T-helper 1 cell treated with Interleukin-12 subunit alpha and Interleukin-12 subunit beta and Interleukin-4 antibody, amounts not matched to agents 30 μg/mL and 1 μg/mL, for 36 hours (primary cell): ENCODE measurements at regions not wholly inside any gene's neighbourhood (a gene's known extent, or its start where the extent isn't known, plus 50 kb on each side); places are given as distances from the start of the nearest gene placed in this dataset.
A peak's percentile ranks its signal among the peaks of the same experiment; 100 is the strongest.

ENCODE experiments used
- H3K27ac Mint-ChIP-seq: one replicate; pipeline ENCODE4 v1.8.0; 2021; ENCODE audit warnings: mild to moderate bottlenecking, mixed read lengths
- H3K27me3 Mint-ChIP-seq: one replicate; pipeline ENCODE4 v1.8.0; 2021; ENCODE audit warnings: low read depth, mixed read lengths
- H3K36me3 Mint-ChIP-seq: one replicate; pipeline ENCODE4 v1.8.0; 2021; ENCODE audit warnings: low read depth, mixed read lengths
- H3K4me1 Mint-ChIP-seq: one replicate; pipeline ENCODE4 v1.8.0; 2021; ENCODE audit warnings: low read depth, mixed read lengths
- H3K4me3 Mint-ChIP-seq: one replicate; pipeline ENCODE4 v1.8.0; 2021; ENCODE audit warnings: mild to moderate bottlenecking, moderate library complexity, mixed read lengths
- H3K9me3 Mint-ChIP-seq: one replicate; pipeline ENCODE4 v1.8.0; 2021; ENCODE audit warnings: mixed read lengths

DNA sequence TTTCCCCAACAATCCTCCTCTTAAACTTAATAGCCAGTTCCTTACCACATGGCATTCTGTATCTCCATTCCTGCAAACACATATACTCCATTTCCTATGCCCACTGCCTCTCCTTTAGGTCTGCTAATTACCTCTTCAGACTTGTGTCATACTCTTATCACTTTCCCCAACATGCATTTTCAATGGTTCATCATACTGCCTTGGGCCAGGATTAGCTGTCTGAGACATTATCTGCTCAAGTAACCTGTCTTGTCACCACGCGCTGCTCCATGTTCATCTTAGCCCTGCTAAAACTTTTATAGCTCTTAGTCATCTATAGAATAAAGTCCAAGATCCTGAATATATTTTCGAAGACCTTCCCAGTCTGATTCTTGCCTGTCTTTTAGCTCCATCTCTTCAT is 224.1 kb upstream of the GK2 start:
- Mint-ChIP-seq H3K27me3 (no peaks in the 10 kb centered on the region), H3K27ac (no peak overlapping the region), H3K36me3 (no peaks in the 10 kb centered on the region), H3K9me3 (no peaks in the 10 kb centered on the region), H3K4me1 (no peaks in the 10 kb centered on the region), H3K4me3 (no peak overlapping the region)

DNA sequence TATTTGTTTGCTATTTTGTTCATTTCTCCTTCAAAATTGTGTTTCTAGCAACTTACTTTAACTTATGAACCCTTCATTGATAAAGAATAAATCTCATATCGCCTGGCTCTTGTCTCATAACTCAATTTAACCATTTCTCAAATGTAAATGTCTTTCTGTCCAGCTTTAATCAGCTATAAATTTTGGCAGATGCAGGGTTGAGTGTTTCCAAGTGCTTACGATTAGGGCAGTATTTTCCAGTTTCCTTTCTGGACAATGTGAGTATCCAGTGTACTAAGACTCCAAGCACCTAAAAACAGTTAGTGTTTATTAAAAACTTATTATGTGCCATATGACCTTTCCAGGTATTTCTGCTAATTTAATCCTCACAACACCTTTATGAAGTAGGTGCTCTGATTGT is 218.6 kb upstream of the GK2 start:
- Mint-ChIP-seq H3K4me1 (no peaks in the 10 kb centered on the region), H3K36me3 (no peaks in the 10 kb centered on the region), H3K4me3 (no peak overlapping the region), H3K27ac (no peak overlapping the region), H3K27me3 (no peaks in the 10 kb centered on the region), H3K9me3 (no peaks in the 10 kb centered on the region)

DNA sequence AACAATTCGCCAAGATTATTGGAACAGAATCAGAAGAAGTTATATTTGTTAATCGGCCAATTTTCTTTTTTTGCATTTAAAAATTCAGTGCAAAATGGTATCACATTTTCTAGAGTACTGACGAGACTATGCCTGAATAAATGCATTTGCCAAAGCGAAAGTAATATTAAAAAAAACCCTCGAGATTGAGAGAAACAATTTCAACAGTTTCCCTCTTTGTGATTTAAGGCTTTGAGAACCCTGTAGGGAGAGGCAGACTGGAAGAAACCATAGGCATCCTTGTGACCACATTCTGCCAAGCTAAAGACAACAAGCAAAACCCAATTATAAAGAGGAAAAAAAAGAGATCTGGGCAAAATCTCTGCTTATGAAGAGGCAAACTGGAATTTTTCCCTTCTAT is 218.1 kb upstream of the GK2 start:
- no peak overlapping the region for H3K27ac Mint-ChIP-seq
- H3K36me3 Mint-ChIP-seq = no peaks in the 10 kb centered on the region
- no peaks in the 10 kb centered on the region for H3K4me1 Mint-ChIP-seq
- no peaks in the 10 kb centered on the region for H3K27me3 Mint-ChIP-seq
- no peaks in the 10 kb centered on the region for H3K9me3 Mint-ChIP-seq
- no peak overlapping the region for H3K4me3 Mint-ChIP-seq

DNA sequence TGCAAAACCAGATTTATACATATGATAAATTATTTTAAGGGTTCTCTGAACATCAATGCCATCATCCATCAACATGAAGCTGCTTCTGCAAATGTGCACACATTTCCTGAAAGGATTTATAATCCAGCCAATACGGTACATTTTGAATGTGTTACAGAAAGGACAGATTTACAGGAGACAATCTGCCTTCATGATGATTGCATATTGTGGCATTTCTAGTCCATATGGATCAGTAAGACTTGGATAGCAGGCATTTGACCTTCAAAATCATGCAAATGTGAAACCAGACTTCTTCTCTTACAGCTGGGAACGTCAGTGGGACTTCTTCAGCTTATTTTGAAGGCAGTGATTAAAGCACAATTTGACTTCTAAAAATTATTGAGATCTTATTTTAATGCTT is 217.3 kb upstream of the GK2 start:
- H3K27ac Mint-ChIP-seq = no peak overlapping the region
- H3K4me3 Mint-ChIP-seq = no peak overlapping the region
- H3K4me1 Mint-ChIP-seq = no peaks in the 10 kb centered on the region
- H3K27me3 Mint-ChIP-seq = no peaks in the 10 kb centered on the region
- H3K9me3 Mint-ChIP-seq = no peaks in the 10 kb centered on the region
- no peaks in the 10 kb centered on the region for H3K36me3 Mint-ChIP-seq

DNA sequence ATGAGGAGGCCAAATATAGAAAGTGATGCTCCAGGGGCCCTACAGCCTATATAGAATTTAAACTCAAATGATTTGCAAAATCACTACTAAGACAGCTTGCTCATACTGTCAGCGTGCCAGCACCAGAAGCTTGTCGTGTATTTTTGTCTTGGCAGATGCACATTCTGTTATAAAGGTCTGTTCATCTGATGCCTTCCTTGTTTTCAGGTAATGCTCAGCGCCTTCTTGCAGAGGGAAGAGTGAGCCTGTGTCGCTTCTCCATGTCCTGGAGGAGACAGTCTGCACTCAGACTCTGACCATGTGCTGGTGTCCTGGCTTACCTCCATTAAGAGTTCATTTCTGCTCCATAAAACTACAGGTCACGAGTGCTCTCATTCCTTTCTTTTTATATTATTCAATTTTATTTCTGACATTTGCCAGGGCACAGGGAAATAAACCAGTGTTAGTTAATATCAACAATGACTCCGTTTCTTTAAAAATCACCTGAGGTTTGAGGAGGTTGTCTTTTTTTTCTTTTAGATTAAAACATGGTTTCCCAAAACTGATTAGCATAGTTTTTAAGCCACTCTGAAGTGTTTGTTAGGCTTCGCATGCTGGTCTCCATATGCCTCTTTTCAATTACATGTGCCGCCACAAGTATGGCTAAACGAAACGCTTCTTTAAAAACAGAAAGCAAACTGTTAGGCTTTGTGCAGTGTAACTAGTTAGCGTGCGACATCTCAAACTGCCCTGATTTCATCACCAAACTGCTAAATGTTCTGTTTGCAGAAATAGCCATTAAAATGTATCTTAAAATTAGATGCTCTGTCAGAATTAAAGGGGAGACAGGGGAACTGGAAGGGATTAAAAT is 215.2 kb upstream of the GK2 start:
- no peak overlapping the region for H3K4me3 Mint-ChIP-seq
- H3K27me3 Mint-ChIP-seq = no peaks in the 10 kb centered on the region
- no peaks in the 10 kb centered on the region for H3K36me3 Mint-ChIP-seq
- no peak overlapping the region for H3K27ac Mint-ChIP-seq
- no peaks in the 10 kb centered on the region for H3K9me3 Mint-ChIP-seq
- H3K4me1 Mint-ChIP-seq = no peaks in the 10 kb centered on the region

DNA sequence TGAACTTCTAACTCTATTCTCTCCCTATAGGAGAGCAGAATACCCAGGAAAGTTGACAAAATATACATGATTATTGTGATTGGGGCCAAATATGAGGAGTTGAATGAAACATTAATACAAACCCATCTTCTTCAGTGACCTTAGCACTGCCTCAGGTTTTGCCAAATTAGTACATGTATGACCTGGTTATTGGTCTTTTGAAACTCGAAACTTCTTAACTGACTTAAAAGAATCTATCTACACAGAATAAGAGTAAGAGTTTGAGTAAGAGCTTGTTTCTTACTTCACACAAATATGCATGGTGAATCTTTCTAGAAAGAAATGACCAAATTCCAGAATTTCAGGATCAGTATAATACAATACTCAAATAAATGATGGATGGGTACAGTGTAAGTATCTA is 213.0 kb upstream of the GK2 start:
- no peak overlapping the region for H3K4me3 Mint-ChIP-seq
- no peaks in the 10 kb centered on the region for H3K9me3 Mint-ChIP-seq

DNA sequence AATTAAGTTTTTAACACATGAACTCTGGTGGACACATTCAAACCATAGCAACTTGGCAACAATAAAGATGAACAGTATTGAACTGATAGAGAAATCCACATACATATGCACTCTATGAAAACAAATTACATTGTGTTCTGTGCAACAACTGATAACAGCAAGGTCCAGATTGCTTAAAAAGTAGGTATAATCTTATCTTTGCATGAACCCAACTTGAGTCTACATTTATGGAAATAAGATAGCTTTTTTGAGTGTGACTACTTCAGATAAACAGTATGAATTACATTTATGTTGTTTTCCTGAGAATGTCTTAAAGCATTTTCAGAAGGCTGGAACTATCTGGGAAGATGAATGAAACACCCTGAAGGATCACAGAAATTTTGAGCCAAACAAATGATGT is 212.6 kb upstream of the GK2 start:
- Mint-ChIP-seq H3K27ac (no peak overlapping the region), H3K4me1 (no peaks in the 10 kb centered on the region), H3K4me3 (no peak overlapping the region), H3K27me3 (no peaks in the 10 kb centered on the region), H3K9me3 (no peaks in the 10 kb centered on the region), H3K36me3 (no peaks in the 10 kb centered on the region)

More for the DNA sequence above, 213.0 kb upstream of the GK2 start:
- Mint-ChIP-seq H3K4me1 (no peaks in the 10 kb centered on the region), H3K27me3 (no peaks in the 10 kb centered on the region), H3K27ac (no peak overlapping the region), H3K36me3 (no peaks in the 10 kb centered on the region)

DNA sequence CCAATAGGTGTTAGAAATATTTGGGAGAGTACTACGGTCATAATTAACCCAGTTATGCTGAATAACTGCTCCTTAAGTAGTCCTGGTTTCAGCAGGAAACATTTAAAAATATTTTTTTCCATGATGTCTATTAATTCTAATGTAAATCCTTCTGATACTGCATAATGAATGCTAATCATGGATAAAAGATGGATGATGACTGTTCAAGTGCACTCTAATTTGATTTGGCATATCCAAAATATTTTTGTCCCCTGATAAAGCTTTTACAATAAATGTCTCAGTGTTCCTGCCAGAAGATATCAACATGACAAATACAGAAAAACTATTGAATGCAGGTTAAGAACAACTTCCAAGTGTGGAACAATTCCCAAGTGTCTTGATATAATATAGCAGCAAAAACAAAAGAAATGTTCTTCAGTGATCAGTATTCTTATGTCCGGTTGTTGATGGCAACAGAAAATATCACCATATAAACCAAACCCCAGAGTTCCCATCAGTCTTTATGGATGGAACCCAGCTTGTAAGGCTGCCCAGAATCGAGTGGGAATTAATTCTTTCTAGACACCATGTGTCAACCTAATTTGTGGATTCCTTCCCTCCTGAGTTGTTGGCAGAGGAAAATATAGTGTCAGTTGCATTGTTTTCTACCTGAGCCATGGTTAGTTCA is 205.4 kb upstream of the GK2 start:
- no peaks in the 10 kb centered on the region for H3K4me1 Mint-ChIP-seq
- peaks cover 11% of the 10 kb centered on the region for H3K27me3 Mint-ChIP-seq
- no peak overlapping the region for H3K27ac Mint-ChIP-seq

DNA sequence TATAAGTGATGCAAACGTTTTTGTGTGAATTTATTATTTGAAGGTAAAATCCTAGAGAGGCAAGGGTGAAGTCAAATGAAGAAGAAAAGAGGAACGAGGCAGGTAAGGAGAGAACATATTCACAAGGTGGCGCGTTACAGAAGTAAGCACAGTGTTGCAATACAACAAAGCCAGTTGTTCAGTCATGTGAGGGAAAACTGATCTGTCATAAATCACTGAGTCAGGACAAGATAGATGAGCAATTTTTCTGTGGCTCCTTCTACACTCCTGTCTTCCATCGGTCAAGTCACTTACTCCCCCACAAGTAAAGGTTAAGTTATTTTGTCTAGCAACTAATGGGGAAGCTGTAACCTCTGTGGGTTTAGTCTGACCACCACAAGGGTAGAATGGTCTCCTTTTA is 203.0 kb upstream of the GK2 start:
- Mint-ChIP-seq H3K4me1 (no peaks in the 10 kb centered on the region), H3K27me3 (peaks cover 11% of the 10 kb centered on the region), H3K4me3 (no peak overlapping the region), H3K9me3 (no peaks in the 10 kb centered on the region), H3K27ac (no peak overlapping the region), H3K36me3 (no peaks in the 10 kb centered on the region)

More for the DNA sequence above, 205.4 kb upstream of the GK2 start:
- Mint-ChIP-seq H3K36me3 (no peaks in the 10 kb centered on the region), H3K9me3 (no peaks in the 10 kb centered on the region), H3K4me3 (no peak overlapping the region)

DNA sequence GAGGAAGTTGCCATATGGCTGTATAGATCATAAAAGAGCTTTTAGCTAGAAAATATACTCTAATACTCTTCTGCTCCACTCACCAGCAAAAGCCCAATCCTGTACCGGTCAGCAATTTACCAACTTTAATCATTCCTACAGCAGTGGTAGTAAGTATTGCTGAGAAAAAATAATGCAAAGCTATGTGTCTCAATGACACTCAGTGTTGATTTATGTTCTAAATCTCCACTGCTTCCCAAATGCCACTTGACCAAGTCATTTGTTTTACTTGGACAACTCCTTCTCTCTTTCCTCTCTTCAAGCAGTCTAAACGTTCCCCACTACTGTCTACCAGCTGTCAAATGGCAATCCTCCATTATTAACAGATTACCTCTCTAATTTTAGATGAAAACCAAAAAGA is 201.8 kb upstream of the GK2 start:
- Mint-ChIP-seq H3K4me3 (no peak overlapping the region), H3K27me3 (peaks cover 11% of the 10 kb centered on the region), H3K36me3 (no peaks in the 10 kb centered on the region), H3K9me3 (no peaks in the 10 kb centered on the region), H3K27ac (no peak overlapping the region), H3K4me1 (no peaks in the 10 kb centered on the region)

DNA sequence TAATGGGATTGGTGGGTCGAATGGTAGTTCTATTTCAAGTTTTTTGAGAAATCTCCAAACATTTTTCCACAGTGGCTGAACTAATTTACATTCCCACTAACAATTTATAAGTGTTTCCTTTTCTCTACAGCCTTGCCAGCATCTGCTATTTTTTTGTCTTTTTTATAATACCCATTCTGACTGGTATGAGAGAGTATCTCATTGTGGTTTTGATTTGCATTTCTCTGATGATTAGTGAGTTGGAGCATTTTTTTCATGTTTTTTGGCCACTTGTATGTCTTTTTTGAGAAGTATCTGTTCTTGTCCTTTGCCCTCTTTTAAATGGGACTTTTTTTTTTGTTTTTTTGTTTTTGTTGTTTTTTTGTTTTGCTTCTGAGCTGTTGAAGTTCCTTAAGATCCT is 200.0 kb upstream of the GK2 start:
- no peak overlapping the region for H3K27ac Mint-ChIP-seq
- H3K36me3 Mint-ChIP-seq = peaks cover 4% of the 10 kb centered on the region
- peaks cover 4% of the 10 kb centered on the region for H3K9me3 Mint-ChIP-seq
- no peak overlapping the region for H3K4me3 Mint-ChIP-seq
- peaks cover 8% of the 10 kb centered on the region for H3K4me1 Mint-ChIP-seq
- peaks cover 11% of the 10 kb centered on the region for H3K27me3 Mint-ChIP-seq

DNA sequence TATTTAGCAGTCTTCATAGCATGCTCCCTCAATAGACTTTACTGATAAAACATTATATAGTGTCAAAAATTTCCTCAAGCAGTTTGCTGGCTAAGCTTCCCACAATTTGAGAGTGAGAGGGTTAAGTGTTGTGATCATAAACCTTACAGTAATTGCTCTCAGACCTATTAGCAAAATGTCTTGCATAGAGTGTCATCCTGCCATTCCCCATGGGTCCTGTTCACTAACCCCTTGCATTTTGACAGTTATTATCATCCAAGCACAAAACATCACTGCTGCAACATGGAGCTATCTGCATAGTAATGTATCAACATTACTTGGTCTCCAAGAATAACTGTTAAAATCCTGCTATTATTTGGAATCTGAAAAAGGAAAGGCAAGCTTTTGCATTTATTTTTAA is 196.1 kb upstream of the GK2 start:
- no peak overlapping the region for H3K4me3 Mint-ChIP-seq
- H3K4me1 Mint-ChIP-seq = peaks cover 8% of the 10 kb centered on the region
- H3K9me3 Mint-ChIP-seq = peaks cover 4% of the 10 kb centered on the region
- no peaks in the 10 kb centered on the region for H3K27me3 Mint-ChIP-seq
- H3K27ac Mint-ChIP-seq = no peak overlapping the region
- peaks cover 4% of the 10 kb centered on the region for H3K36me3 Mint-ChIP-seq

DNA sequence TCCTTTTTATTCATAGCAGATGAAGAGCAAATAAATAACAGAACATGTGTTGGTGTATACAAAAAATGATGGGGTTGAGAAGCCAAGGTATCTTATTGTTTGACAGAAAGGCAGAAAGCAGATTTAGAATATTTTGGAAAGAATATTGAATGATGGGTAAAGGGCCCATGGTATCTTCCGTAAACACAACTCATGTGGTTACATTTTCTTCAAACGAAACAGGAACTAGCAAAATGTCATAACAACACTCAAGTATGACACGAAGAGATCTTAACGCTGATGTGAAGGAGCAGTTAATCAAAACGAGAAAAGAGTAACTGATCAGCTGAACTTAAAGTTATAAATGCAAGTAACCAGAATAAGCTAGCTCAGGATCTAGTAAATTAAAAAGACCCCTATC is 195.7 kb upstream of the GK2 start:
- no peaks in the 10 kb centered on the region for H3K27me3 Mint-ChIP-seq
- H3K9me3 Mint-ChIP-seq = peaks cover 4% of the 10 kb centered on the region
- peak overlapping the region; percentile 49 for H3K27ac Mint-ChIP-seq
- no peak overlapping the region for H3K4me3 Mint-ChIP-seq
- peaks cover 8% of the 10 kb centered on the region for H3K4me1 Mint-ChIP-seq
- H3K36me3 Mint-ChIP-seq = peaks cover 4% of the 10 kb centered on the region

DNA sequence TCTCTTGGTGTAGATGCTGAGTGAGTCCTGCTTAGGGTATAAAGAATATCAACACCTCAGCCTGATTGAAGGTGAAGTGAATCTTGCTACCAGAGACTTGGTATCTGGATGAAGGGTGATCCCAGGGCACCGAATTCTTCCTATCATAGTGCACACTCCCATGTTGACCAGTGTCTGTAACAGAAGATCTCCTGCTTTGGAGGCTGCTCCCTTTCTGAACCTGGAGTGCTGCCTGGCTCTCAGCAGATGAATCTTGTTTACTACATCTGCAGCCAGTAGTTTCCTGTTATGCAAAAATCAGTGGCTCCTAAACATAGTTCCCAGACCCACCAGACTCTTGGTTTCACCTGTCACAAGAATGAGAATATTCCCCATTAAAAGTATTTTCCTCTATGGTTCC is 191.7 kb upstream of the GK2 start:
- H3K9me3 Mint-ChIP-seq = peaks cover 4% of the 10 kb centered on the region
- H3K27ac Mint-ChIP-seq = no peak overlapping the region
- H3K4me3 Mint-ChIP-seq = no peak overlapping the region
- peaks cover 4% of the 10 kb centered on the region for H3K36me3 Mint-ChIP-seq
- peaks cover 8% of the 10 kb centered on the region for H3K4me1 Mint-ChIP-seq
- H3K27me3 Mint-ChIP-seq = no peaks in the 10 kb centered on the region

DNA sequence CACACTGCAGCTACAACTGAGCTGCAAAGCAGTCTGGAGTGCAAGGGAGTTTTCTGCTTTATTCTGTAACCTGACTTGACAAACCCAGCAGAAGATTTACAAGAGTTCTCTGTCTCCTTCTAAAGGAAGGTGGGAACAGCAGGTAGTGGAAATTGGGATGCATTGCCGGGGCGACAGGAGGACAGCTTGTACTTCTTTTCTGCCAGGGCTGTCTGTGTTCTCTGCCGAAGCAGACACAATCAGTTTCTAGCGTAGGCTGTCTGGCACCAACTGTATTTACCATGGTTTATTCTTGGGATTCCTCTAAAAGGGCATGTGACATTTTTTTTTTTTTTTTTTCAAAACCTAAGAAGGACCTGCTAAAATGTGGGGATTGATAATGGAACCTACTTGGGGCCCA is 190.8 kb upstream of the GK2 start:
- no peak overlapping the region for H3K27ac Mint-ChIP-seq
- peaks cover 5% of the 10 kb centered on the region for H3K4me1 Mint-ChIP-seq
- H3K36me3 Mint-ChIP-seq = peaks cover 4% of the 10 kb centered on the region
- peaks cover 4% of the 10 kb centered on the region for H3K9me3 Mint-ChIP-seq
- H3K27me3 Mint-ChIP-seq = no peaks in the 10 kb centered on the region
- no peak overlapping the region for H3K4me3 Mint-ChIP-seq
